SK-MEL-5 (cell line): ENCODE measurements at regions not wholly inside any gene's neighbourhood (a gene's known extent, or its start where the extent isn't known, plus 50 kb on each side); places are given as distances from the start of the nearest gene placed in this dataset.

Source experiments
- DNase-seq: peaks from one replicate; pipeline ENCODE4 v3.0.0-alpha.2; 2016; ENCODE audit warnings: low read depth, low spot score
- in situ Hi-C: cut with HindIII; loops from 2 replicates; pipeline ENCODE4 v1.10.0; 2016; ENCODE audit warnings: low sequenced_read_pairs, high pct_unique_total_duplicates, low pct_unique_long_range_greater_than_20kb
- small RNA-seq, 2 experiments: library from RNA; depleted of rRNA; stranded (forward); fragments of <200 nt; gene quantifications; one replicate each; pipeline ENCODE3, GENCODE V24; 2014

- no peak for DNase-seq
- in situ Hi-C loops = no loop called here
Measured at GRCh38 chr22:27684901-27685300, 116.7 kb downstream of the MN1 start.

GRCh38 chr22:27685515-27685914 lies 116.0 kb downstream of the MN1 start:
- in situ Hi-C loops = no loop called here

GRCh38 chr22:27685970-27686369 lies 115.6 kb downstream of the MN1 start:
- in situ Hi-C loops = no loop called here
- DNase-seq = no peak

More at GRCh38 chr22:27685515-27685914, 116.0 kb downstream of the MN1 start:
- DNase-seq = no peak

GRCh38 chr22:27686534-27686933 lies 115.0 kb downstream of the MN1 start:
- DNase-seq = peak; percentile 88
- in situ Hi-C loops = no loop called here

GRCh38 chr22:27687984-27688545 lies 113.5 kb downstream of the MN1 start:
- in situ Hi-C loops = no loop called here
- DNase-seq = peak; percentile 28

GRCh38 chr22:27689664-27690063 lies 111.9 kb downstream of the MN1 start:
- DNase-seq = no peak
- in situ Hi-C loops = no loop called here

- DNase-seq = no peak
- in situ Hi-C loops = no loop called here
Measured at GRCh38 chr22:27690599-27690998, 111.0 kb downstream of the MN1 start.

- DNase-seq = no peak
- in situ Hi-C loops = no loop called here
Measured at GRCh38 chr22:27692243-27692642, 109.3 kb downstream of the MN1 start.

- DNase-seq = no peak
- in situ Hi-C loops = no loop called here
Measured at GRCh38 chr22:27695925-27696324, 105.6 kb downstream of the MN1 start.

GRCh38 chr22:27697888-27698287 lies 103.7 kb downstream of the MN1 start:
- in situ Hi-C loops = no loop called here
- DNase-seq = no peak

Small RNA genes lying in the stretch of these regions (small RNA-seq; reads per million reads assigned to genes)
- gene RNU6-1066P = 0 reads per million in 2 experiments
